H1 (cell line): ENCODE measurements at regions not wholly inside any gene's neighbourhood (a gene's known extent, or its start where the extent isn't known, plus 50 kb on each side); places are given as distances from the start of the nearest gene placed in this dataset.
"Not testable (repeated sequence)": the region's sequence is repeated elsewhere in the genome, so short reads cannot be mapped to it uniquely, and the experiment has no call there.

Source experiments
- CTCF ChIA-PET: fragments of 300-600 bp; sonication (Branson Sonifier 250); formaldehyde crosslinking; loops from one replicate; lab custom pipeline; 2021; ENCODE audit not compliant: partially characterized antibody; lab: Charles Lee
- POLR2A ChIA-PET: fragments of 300-600 bp; sonication (Branson Sonifier 250); formaldehyde crosslinking; loops from one replicate; lab custom pipeline; 2021; ENCODE audit warnings: inconsistent platforms; ENCODE audit not compliant: partially characterized antibody; lab: Charles Lee
- DNase-seq, 2 experiments: peaks; one replicate each; pipeline versions ENCODE4 v3.0.0 to v3.0.0-alpha.2; 2010 to 2022; ENCODE audit warnings: low spot score in 2 of 2, low read depth in 1 of 2, mixed read lengths in 1 of 2
- FAIRE-seq: peaks from 2 replicates; lab custom pipeline; 2011; peaks lifted over from hg19 to GRCh38; lab: Jason Lieb, UNC
- H2AFZ ChIP-seq: 2 replicates; pipeline ENCODE4 v1.8.1; 2012; ENCODE audit warnings: low read length, inconsistent platforms
- H2AK5ac ChIP-seq: 2 replicates; pipeline ENCODE4 v1.6.1; 2013; ENCODE audit warnings: low read depth, low read length
- H2BK120ac ChIP-seq: replicated peaks from 2 replicates; pipeline ENCODE3; 2013; ENCODE audit warnings: low read depth, low read length, inconsistent platforms
- H2BK12ac ChIP-seq: 2 replicates; pipeline ENCODE4 v1.6.1; 2013; ENCODE audit warnings: low read depth, low read length
- H2BK15ac ChIP-seq: 2 replicates; pipeline ENCODE4 v1.6.1; 2013; ENCODE audit warnings: low read length
- H2BK20ac ChIP-seq: 2 replicates; pipeline ENCODE4 v1.6.1; 2013; ENCODE audit warnings: low read length
- H2BK5ac ChIP-seq: 2 replicates; pipeline ENCODE4 v1.6.1; 2013; ENCODE audit warnings: low read depth, low read length
- H3K14ac ChIP-seq: 2 replicates; pipeline ENCODE4 v1.6.1; 2013; ENCODE audit warnings: inconsistent platforms; ENCODE audit not compliant: insufficient read length
- H3K18ac ChIP-seq: 2 replicates; pipeline ENCODE4 v1.6.1; 2013; ENCODE audit warnings: low read length; ENCODE audit errors: extremely low read depth
- H3K23ac ChIP-seq: 2 replicates; pipeline ENCODE4 v1.6.1; 2013; ENCODE audit warnings: inconsistent platforms; ENCODE audit not compliant: insufficient read length
- H3K23me2 ChIP-seq: 2 replicates; pipeline ENCODE4 v1.6.1; 2013; ENCODE audit warnings: low read depth, low read length
- H3K27ac ChIP-seq: 2 replicates; pipeline ENCODE4 v1.6.1; 2011; ENCODE audit warnings: low read depth, low read length, inconsistent platforms
- H3K27me3 ChIP-seq, 4 experiments: replicated peaks in 1 of 4; 1 replicate in 1 of 4; 2 replicates in 3 of 4; pipeline versions ENCODE4 v1.6.1 to v1.8.1; 2011 to 2013; ENCODE audit warnings: low read length in 3 of 4, mild to moderate bottlenecking in 3 of 4, inconsistent platforms in 2 of 4, mixed read lengths in 2 of 4, moderate library complexity in 1 of 4; ENCODE audit not compliant: control insufficient read depth in 3 of 4, insufficient read depth in 3 of 4; ENCODE audit errors: extremely low read depth in 1 of 4
- H3K36me3 ChIP-seq, 4 experiments: 2 replicates each; pipeline versions ENCODE4 v1.6.1 to v1.8.1; 2011 to 2013; ENCODE audit warnings: mild to moderate bottlenecking in 4 of 4, low read length in 3 of 4, moderate library complexity in 2 of 4, control low read depth in 1 of 4, inconsistent platforms in 1 of 4; ENCODE audit not compliant: insufficient read depth in 4 of 4, control insufficient read depth in 2 of 4
- H3K4ac ChIP-seq: replicated peaks from 2 replicates; pipeline ENCODE3; 2013; ENCODE audit warnings: low read length, low read depth, mixed read lengths, inconsistent platforms; ENCODE audit not compliant: insufficient read length
- H3K4me1 ChIP-seq, 4 experiments: replicated peaks in 1 of 4; 1 replicate in 1 of 4; 2 replicates in 3 of 4; pipeline versions ENCODE4 v1.6.1 to v1.8.1; 2011 to 2013; ENCODE audit warnings: low read length in 3 of 4, inconsistent platforms in 2 of 4, mixed read lengths in 1 of 4; ENCODE audit not compliant: insufficient read depth in 4 of 4, control insufficient read depth in 3 of 4
- H3K4me2 ChIP-seq, 2 experiments: 2 replicates each; pipeline versions ENCODE4 v1.6.1 to v1.8.1; 2011 to 2013; ENCODE audit warnings: low read depth in 2 of 2, low read length in 2 of 2, control low read depth in 1 of 2, inconsistent platforms in 1 of 2, mild to moderate bottlenecking in 1 of 2; ENCODE audit not compliant: insufficient read depth in 1 of 2
- H3K4me3 ChIP-seq, 4 experiments: fragments of 200-600, 300-600 bp in 1 of 4; sonication (generic), shearing (Covaris generic), sonication (Bioruptor Twin) in 1 of 4; 2 replicates each; pipeline versions ENCODE4 v1.5.1 to v1.8.1; 2011 to 2016; ENCODE audit warnings: low read length in 4 of 4, low read depth in 3 of 4, control low read depth in 2 of 4, inconsistent platforms in 2 of 4, mild to moderate bottlenecking in 2 of 4, mixed read lengths in 1 of 4, moderate library complexity in 1 of 4; ENCODE audit not compliant: insufficient read depth in 2 of 4; ENCODE audit errors: extremely low read depth in 1 of 4
- H3K56ac ChIP-seq: replicated peaks from 2 replicates; pipeline ENCODE3; 2013; ENCODE audit warnings: low read depth, mild to moderate bottlenecking, mixed read lengths, low read length, inconsistent platforms; ENCODE audit not compliant: insufficient read length
- H3K79me1 ChIP-seq: 2 replicates; pipeline ENCODE4 v1.6.1; 2013; ENCODE audit warnings: low read depth, low read length, control low read depth
- H3K79me2 ChIP-seq, 2 experiments: 2 replicates each; pipeline versions ENCODE4 v1.6.1 to v1.8.1; 2012 to 2013; ENCODE audit warnings: low read length in 2 of 2, mild to moderate bottlenecking in 2 of 2, inconsistent platforms in 1 of 2; ENCODE audit not compliant: insufficient read depth in 2 of 2, control insufficient read depth in 1 of 2
- H3K9ac ChIP-seq, 4 experiments: replicated peaks in 1 of 4; 1 replicate in 1 of 4; 2 replicates in 3 of 4; pipeline versions ENCODE4 v1.6.1 to v1.8.1; 2011 to 2013; ENCODE audit warnings: low read depth in 3 of 4, low read length in 3 of 4, control low read depth in 2 of 4, mild to moderate bottlenecking in 2 of 4, moderate library complexity in 2 of 4, inconsistent platforms in 1 of 4; ENCODE audit errors: extremely low read depth in 1 of 4
- H3K9me3 ChIP-seq, 2 experiments: 2 replicates each; pipeline versions ENCODE4 v1.6.1 to v1.8.1; 2012 to 2013; ENCODE audit warnings: mild to moderate bottlenecking in 2 of 2, moderate library complexity in 2 of 2, control low read depth in 1 of 2, inconsistent platforms in 1 of 2, low read depth in 1 of 2, low read length in 1 of 2, mixed read lengths in 1 of 2; ENCODE audit not compliant: insufficient read depth in 2 of 2
- H4K20me1 ChIP-seq, 2 experiments: replicated peaks in 1 of 2; 2 replicates each; pipeline versions ENCODE3 to v1.8.1; 2011 to 2013; ENCODE audit warnings: inconsistent platforms in 2 of 2, low read length in 2 of 2, mild to moderate bottlenecking in 1 of 2; ENCODE audit not compliant: insufficient read depth in 2 of 2, control insufficient read depth in 1 of 2
- H4K5ac ChIP-seq: 2 replicates; pipeline ENCODE4 v1.6.1; 2013; ENCODE audit warnings: low read length, low read depth, mixed read lengths, inconsistent platforms; ENCODE audit not compliant: insufficient read length
- H4K8ac ChIP-seq: 2 replicates; pipeline ENCODE4 v1.8.0; 2013; ENCODE audit warnings: mild to moderate bottlenecking, moderate library complexity, low read length, inconsistent platforms; ENCODE audit not compliant: insufficient read depth; ENCODE audit errors: extremely low read depth
- H4K91ac ChIP-seq: replicated peaks from 2 replicates; pipeline ENCODE3; 2013; ENCODE audit warnings: low read length, mixed read lengths, inconsistent platforms; ENCODE audit not compliant: insufficient read length
- WGBS, 2 experiments: shearing (Covaris generic) in 1 of 2; methylation state at CpG; one replicate each; pipeline versions ENCODE4 v1.1.6 to v1.1.7; 2013 to 2015; ENCODE audit warnings: low lambda C conversion rate in 2 of 2, mixed read lengths in 2 of 2, inconsistent platforms in 1 of 2, low coverage in 1 of 2, missing lambda C conversion rate in 1 of 2; ENCODE audit not compliant: insufficient replicate concordance in 2 of 2, insufficient coverage in 1 of 2, insufficient read length in 1 of 2; ENCODE audit errors: extremely low coverage in 1 of 2, missing lambda C conversion rate in 1 of 2; 5-methylcytosine and 5-hydroxymethylcytosine counted together

GRCh38 chr16:18712580-18712979 lies 77.6 kb downstream of the RPS15A start:
- DNase-seq, H3K14ac ChIP-seq, H2BK5ac ChIP-seq, H3K18ac ChIP-seq, H2AK5ac ChIP-seq, H3K4ac ChIP-seq, H3K36me3 ChIP-seq, H4K5ac ChIP-seq, H3K56ac ChIP-seq, H4K8ac ChIP-seq, CTCF ChIA-PET, H3K79me1 ChIP-seq, H4K20me1 ChIP-seq, H4K91ac ChIP-seq, H3K9ac ChIP-seq, H3K9me3 ChIP-seq, H2BK20ac ChIP-seq, H3K4me3 ChIP-seq, H3K23me2 ChIP-seq, H3K27me3 ChIP-seq, H3K79me2 ChIP-seq, H3K4me1 ChIP-seq, H3K23ac ChIP-seq, H2BK12ac ChIP-seq, H2BK120ac ChIP-seq, H3K4me2 ChIP-seq, H2BK15ac ChIP-seq, POLR2A ChIA-PET, H2AFZ ChIP-seq, FAIRE-seq, H3K27ac ChIP-seq: not testable (repeated sequence)
- WGBS, 2 experiments, result 83% methylated on average over 6 of the region's 14 CpGs; no CpG with 5 or more reads in 1 of the 2 experiments

- H3K9ac ChIP-seq, H4K5ac ChIP-seq, H2BK5ac ChIP-seq, H3K27me3 ChIP-seq, H3K4me2 ChIP-seq, H3K56ac ChIP-seq, FAIRE-seq, DNase-seq, H3K18ac ChIP-seq, H3K36me3 ChIP-seq, H3K79me2 ChIP-seq, H2AFZ ChIP-seq, POLR2A ChIA-PET, H2BK20ac ChIP-seq, H2BK15ac ChIP-seq, H2AK5ac ChIP-seq, H2BK12ac ChIP-seq, H3K23ac ChIP-seq, H3K4ac ChIP-seq, H2BK120ac ChIP-seq, H3K23me2 ChIP-seq, H3K9me3 ChIP-seq, H3K4me3 ChIP-seq, CTCF ChIA-PET, H3K27ac ChIP-seq, H4K8ac ChIP-seq, H4K91ac ChIP-seq, H3K79me1 ChIP-seq, H4K20me1 ChIP-seq, H3K14ac ChIP-seq, H3K4me1 ChIP-seq: not testable (repeated sequence)
- WGBS, 2 experiments, result no CpG with 5 or more reads among the region's 4 CpGs
These were observed 79.5 kb downstream of the RPS15A start for GRCh38 chr16:18710659-18711058.
